Naive thymus-derived CD8-positive, alpha-beta T cell (primary cell): ENCODE measurements at regions not wholly inside any gene's neighbourhood (a gene's known extent, or its start where the extent isn't known, plus 50 kb on each side); places are given as distances from the start of the nearest gene placed in this dataset.

Source experiments
- ATAC-seq, 2 donors: fragments of 150-1000 bp; cut with Tn5 transposase in 1 of 2; sonication (Bioruptor Pico), chemical (Tn5 transposase) in 1 of 2; 1 replicate in 1 of 2; 2 replicates in 1 of 2; pipeline ENCODE4 v1.10.0; 2021; ENCODE audit warnings: mild to moderate bottlenecking in 2 of 2, moderate library complexity in 2 of 2
- POLR2A ChIA-PET: fragments of 350-600 bp; sonication (Branson Sonifier 250); formaldehyde crosslinking; loops from one replicate; lab custom pipeline; 2021; ENCODE audit warnings: antibody characterized with exemption; lab: Charles Lee
- DNase-seq, 10 donors: peaks; one replicate each; pipeline versions ENCODE4 v3.0.0 to v3.0.0-alpha.2; 2020 to 2022
- H3K27ac Mint-ChIP-seq, 10 donors: one replicate each; pipeline ENCODE4 v1.8.0; 2020 to 2022; ENCODE audit warnings: mild to moderate bottlenecking in 10 of 10, mixed read lengths in 10 of 10, moderate library complexity in 4 of 10, inconsistent platforms in 1 of 10
- H3K27me3 Mint-ChIP-seq, 5 donors: one replicate each; pipeline ENCODE4 v1.8.0; 2021 to 2022; ENCODE audit warnings: mixed read lengths in 5 of 5
- H3K36me3 Mint-ChIP-seq, 3 donors: one replicate each; pipeline ENCODE4 v1.8.0; 2020 to 2022; ENCODE audit warnings: mixed read lengths in 3 of 3, mild to moderate bottlenecking in 2 of 3, inconsistent platforms in 1 of 3
- H3K4me1 Mint-ChIP-seq, 4 donors: one replicate each; pipeline ENCODE4 v1.8.0; 2021 to 2022; ENCODE audit warnings: mixed read lengths in 4 of 4
- H3K4me3 Mint-ChIP-seq, 10 donors: one replicate each; pipeline ENCODE4 v1.8.0; 2020 to 2022; ENCODE audit warnings: mild to moderate bottlenecking in 10 of 10, mixed read lengths in 10 of 10, moderate library complexity in 6 of 10, inconsistent platforms in 1 of 10
- H3K9me3 Mint-ChIP-seq, 9 donors: one replicate each; pipeline ENCODE4 v1.8.0; 2020 to 2022; ENCODE audit warnings: mixed read lengths in 9 of 9, mild to moderate bottlenecking in 3 of 9, inconsistent platforms in 1 of 9, moderate library complexity in 1 of 9

GRCh38 chr2:145931781-145932395, 1412.0 kb upstream of the ZEB2 start:
- H3K27ac Mint-ChIP-seq, result no peak overlapping the region
- ATAC-seq (no peak), DNase-seq (no peak)
- H3K27me3 Mint-ChIP-seq, result no peaks in the 10 kb centered on the region
- H3K4me3 Mint-ChIP-seq, result no peak overlapping the region
- H3K4me1 Mint-ChIP-seq, result no peaks in the 10 kb centered on the region
- peaks cover 0 to 11% (median 2%) of the 10 kb centered on the region in 9 donors for H3K9me3 Mint-ChIP-seq
- H3K36me3 Mint-ChIP-seq, result no peaks in the 10 kb centered on the region
- POLR2A ChIA-PET, result no interaction called here

DNA sequence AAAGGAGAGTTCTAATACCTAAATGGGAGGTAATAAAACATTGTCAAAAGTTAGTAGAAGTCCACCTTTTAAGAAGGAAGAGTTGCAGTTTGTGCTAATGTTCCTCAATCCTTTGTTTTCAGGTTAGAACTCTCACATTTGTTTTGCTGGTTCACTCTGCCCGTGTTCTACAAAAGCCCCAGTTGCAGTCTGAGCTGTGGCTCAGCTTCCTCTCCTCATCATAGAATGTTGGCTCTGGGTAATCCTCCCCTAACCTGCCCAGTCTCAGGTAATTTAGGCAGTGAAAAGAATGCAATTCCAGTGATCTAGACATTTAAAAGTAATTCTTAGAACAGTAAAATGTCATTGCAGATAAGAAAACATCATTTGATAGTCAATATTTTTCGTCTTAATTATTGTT, 1410.4 kb upstream of the ZEB2 start:
- no peak for DNase-seq
- no peak for ATAC-seq
- Mint-ChIP-seq H3K27me3 (no peaks in the 10 kb centered on the region), H3K27ac (no peak overlapping the region), H3K9me3 (peaks cover 0 to 11% (median 0%) of the 10 kb centered on the region in 9 donors), H3K36me3 (no peaks in the 10 kb centered on the region), H3K4me1 (no peaks in the 10 kb centered on the region), H3K4me3 (no peak overlapping the region)
- POLR2A ChIA-PET, result no interaction called here

GRCh38 chr2:145927131-145927950, 1407.4 kb upstream of the ZEB2 start:
- no peaks in the 10 kb centered on the region for H3K27me3 Mint-ChIP-seq
- no peak overlapping the region for H3K27ac Mint-ChIP-seq
- ATAC-seq (no peak), DNase-seq (no peak)
- no peaks in the 10 kb centered on the region for H3K4me1 Mint-ChIP-seq
- H3K4me3 Mint-ChIP-seq, result no peak overlapping the region
- POLR2A ChIA-PET, result no interaction called here
- no peaks in the 10 kb centered on the region for H3K36me3 Mint-ChIP-seq
- peaks cover 0 to 10% (median 0%) of the 10 kb centered on the region in 9 donors for H3K9me3 Mint-ChIP-seq

DNA sequence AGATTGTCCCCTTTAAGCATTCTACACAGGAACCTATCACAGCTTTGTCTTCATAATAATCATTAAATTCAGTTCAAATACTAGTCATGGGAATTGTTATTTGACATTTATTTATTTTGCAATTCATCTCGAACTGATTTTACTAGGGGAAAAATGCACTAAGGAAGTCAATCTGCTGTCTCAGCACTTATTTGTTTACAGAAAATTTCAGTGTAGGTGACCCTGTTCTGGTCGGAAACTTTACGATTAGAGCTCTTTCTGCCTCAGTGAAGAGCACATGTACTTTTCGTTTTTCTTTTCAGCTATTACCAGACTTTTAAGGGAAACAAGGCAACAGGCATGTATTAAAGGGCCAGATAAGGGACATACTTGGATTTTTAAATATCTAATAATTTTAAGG, 1405.7 kb upstream of the ZEB2 start:
- no peak for DNase-seq
- Mint-ChIP-seq H3K4me3 (no peak overlapping the region), H3K9me3 (peaks cover 0 to 10% (median 0%) of the 10 kb centered on the region in 9 donors), H3K27ac (no peak overlapping the region), H3K36me3 (no peaks in the 10 kb centered on the region), H3K4me1 (no peaks in the 10 kb centered on the region), H3K27me3 (no peaks in the 10 kb centered on the region)
- no peak for ATAC-seq
- POLR2A ChIA-PET, result no interaction called here

- no peak for ATAC-seq
- Mint-ChIP-seq H3K9me3 (peaks cover 0 to 2% (median 0%) of the 10 kb centered on the region in 9 donors), H3K4me3 (no peak overlapping the region), H3K27ac (no peak overlapping the region), H3K27me3 (no peaks in the 10 kb centered on the region), H3K4me1 (no peaks in the 10 kb centered on the region), H3K36me3 (no peaks in the 10 kb centered on the region)
- DNase-seq, result no peak
- POLR2A ChIA-PET, result no interaction called here
These were observed 1399.6 kb upstream of the ZEB2 start for GRCh38 chr2:145919477-145919876.

DNA sequence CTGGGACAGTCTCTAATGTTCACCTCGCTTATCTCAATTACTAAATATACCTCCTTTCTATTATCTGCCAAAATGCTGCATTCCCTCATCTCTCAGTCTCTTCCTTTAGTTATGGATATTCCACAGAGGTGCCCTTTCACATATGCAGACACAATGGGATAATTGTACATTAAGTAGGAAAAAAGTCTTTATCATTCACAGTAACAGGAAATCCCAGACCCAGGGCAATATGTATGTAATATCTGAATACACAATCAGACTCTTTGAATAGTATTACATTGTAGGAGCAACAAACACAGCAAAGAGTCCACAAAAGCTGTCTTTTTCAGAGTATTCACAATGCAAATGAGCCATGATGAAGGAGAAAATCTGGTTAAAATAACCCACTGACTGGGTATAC, 1399.0 kb upstream of the ZEB2 start:
- DNase-seq (no peak), ATAC-seq (no peak)
- Mint-ChIP-seq H3K4me3 (no peak overlapping the region), H3K27me3 (no peaks in the 10 kb centered on the region), H3K36me3 (no peaks in the 10 kb centered on the region), H3K27ac (no peak overlapping the region), H3K4me1 (no peaks in the 10 kb centered on the region), H3K9me3 (no peaks in the 10 kb centered on the region)
- POLR2A ChIA-PET, result no interaction called here

DNA sequence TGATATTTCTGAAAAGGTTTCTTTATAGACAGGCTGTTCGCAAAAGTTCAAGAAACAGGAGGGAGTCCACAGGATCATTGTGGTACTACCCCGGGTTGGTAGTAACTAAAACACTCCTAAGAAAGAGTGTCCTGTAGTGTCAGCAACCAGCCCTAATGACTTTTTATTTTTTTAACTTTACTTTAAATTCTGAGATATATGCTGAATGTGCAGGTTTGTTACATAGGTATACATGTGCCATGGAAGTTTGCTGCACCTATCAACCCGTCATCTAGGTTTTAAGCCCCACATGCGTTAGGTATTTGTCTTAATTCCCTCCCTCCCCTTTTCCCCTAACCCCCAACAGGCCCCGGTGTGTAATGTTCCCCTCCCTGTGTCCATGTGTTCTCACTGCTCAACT, 1396.9 kb upstream of the ZEB2 start:
- Mint-ChIP-seq H3K36me3 (no peaks in the 10 kb centered on the region), H3K4me1 (no peaks in the 10 kb centered on the region), H3K27ac (no peak overlapping the region), H3K27me3 (no peaks in the 10 kb centered on the region), H3K9me3 (peaks cover 0 to 3% (median 0%) of the 10 kb centered on the region in 9 donors), H3K4me3 (no peak overlapping the region)
- POLR2A ChIA-PET, result no interaction called here
- ATAC-seq (no peak), DNase-seq (no peak)

DNA sequence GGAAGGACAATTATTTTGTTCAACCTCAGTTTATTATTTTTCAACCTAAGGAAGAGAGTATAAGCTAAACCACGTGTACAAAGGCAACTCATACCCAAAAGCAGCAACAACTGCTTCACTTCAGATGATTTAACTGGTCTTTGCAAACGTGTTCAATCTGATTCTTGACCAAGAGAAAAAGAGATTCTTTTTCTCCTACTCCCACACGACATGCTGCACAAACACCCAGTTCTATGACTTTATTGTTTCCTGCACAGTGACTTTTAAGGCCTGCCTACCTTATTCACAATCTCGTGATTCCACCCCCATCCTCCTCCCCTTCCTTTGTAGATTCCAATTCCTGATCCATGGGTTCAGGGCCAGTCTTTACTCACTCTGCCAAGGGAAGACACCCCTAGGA, 1394.8 kb upstream of the ZEB2 start:
- ATAC-seq, result no peak
- no peaks in the 10 kb centered on the region for H3K36me3 Mint-ChIP-seq
- no peak overlapping the region for H3K27ac Mint-ChIP-seq
- POLR2A ChIA-PET, result no interaction called here
- no peak overlapping the region for H3K4me3 Mint-ChIP-seq
- DNase-seq, result no peak
- H3K27me3 Mint-ChIP-seq, result no peaks in the 10 kb centered on the region
- peaks cover 0 to 3% (median 0%) of the 10 kb centered on the region in 9 donors for H3K9me3 Mint-ChIP-seq
- H3K4me1 Mint-ChIP-seq, result no peaks in the 10 kb centered on the region

GRCh38 chr2:145910416-145910815, 1390.5 kb upstream of the ZEB2 start:
- DNase-seq, result no peak
- Mint-ChIP-seq H3K9me3 (peaks cover 0 to 6% (median 0%) of the 10 kb centered on the region in 9 donors), H3K4me3 (no peak overlapping the region), H3K4me1 (no peaks in the 10 kb centered on the region), H3K27me3 (no peaks in the 10 kb centered on the region), H3K36me3 (no peaks in the 10 kb centered on the region), H3K27ac (no peak overlapping the region)
- POLR2A ChIA-PET, result no interaction called here
- ATAC-seq, result no peak

DNA sequence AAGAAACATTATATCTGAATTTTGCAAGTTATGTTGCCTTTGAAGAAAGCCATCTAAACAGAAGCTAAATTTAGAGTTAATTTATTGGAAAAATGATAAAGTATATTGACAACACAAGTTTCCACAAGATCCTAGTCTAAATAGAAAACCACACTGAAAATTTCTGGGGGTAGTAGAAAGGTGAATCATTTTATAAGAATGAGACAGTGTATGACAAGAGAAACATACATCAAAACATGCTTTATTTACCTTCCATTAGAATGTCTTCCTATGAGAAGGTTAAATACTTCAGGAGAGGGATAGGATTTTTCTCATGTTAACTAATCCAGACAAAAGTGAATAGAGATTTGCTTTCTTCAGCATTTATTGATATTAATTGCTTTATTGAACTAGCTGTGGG, 1389.8 kb upstream of the ZEB2 start:
- no peak for DNase-seq
- Mint-ChIP-seq H3K4me1 (no peaks in the 10 kb centered on the region), H3K27ac (no peak overlapping the region), H3K36me3 (no peaks in the 10 kb centered on the region), H3K9me3 (peaks cover 0 to 6% (median 0%) of the 10 kb centered on the region in 9 donors), H3K4me3 (no peak overlapping the region), H3K27me3 (no peaks in the 10 kb centered on the region)
- POLR2A ChIA-PET, result no interaction called here
- ATAC-seq, result no peak

GRCh38 chr2:145909175-145909755, 1389.3 kb upstream of the ZEB2 start:
- Mint-ChIP-seq H3K4me1 (no peaks in the 10 kb centered on the region), H3K27me3 (no peaks in the 10 kb centered on the region), H3K27ac (no peak overlapping the region), H3K9me3 (peaks cover 0 to 6% (median 0%) of the 10 kb centered on the region in 9 donors), H3K36me3 (no peaks in the 10 kb centered on the region), H3K4me3 (no peak overlapping the region)
- POLR2A ChIA-PET, result no interaction called here
- DNase-seq (no peak), ATAC-seq (no peak)

DNA sequence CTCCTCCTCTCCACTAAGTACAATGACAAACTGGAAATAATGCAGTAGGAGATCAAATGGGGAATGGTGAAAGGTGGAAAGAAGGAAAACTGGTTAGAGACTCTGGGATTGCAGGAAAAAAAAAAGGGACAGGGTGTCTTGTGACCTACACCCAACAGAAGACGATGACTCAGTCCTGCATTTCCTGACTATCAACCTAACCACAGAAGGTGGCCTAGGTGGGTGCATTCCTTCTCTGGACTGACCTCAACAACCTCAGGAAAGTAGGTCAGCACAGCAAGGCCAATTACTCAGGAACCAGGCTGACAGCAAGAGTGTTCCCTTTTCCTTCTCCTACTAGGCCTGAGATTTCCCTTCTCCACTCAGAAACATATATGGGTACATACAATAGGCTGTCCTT, 1386.4 kb upstream of the ZEB2 start:
- no peak for DNase-seq
- Mint-ChIP-seq H3K27me3 (no peaks in the 10 kb centered on the region), H3K9me3 (peaks cover 0 to 15% (median 3%) of the 10 kb centered on the region in 9 donors), H3K4me1 (no peaks in the 10 kb centered on the region), H3K4me3 (no peak overlapping the region), H3K36me3 (no peaks in the 10 kb centered on the region), H3K27ac (no peak overlapping the region)
- POLR2A ChIA-PET, result no interaction called here
- no peak for ATAC-seq

GRCh38 chr2:145905371-145905770, 1385.5 kb upstream of the ZEB2 start:
- peaks cover 0 to 15% (median 3%) of the 10 kb centered on the region in 9 donors for H3K9me3 Mint-ChIP-seq
- no peak overlapping the region for H3K27ac Mint-ChIP-seq
- no peaks in the 10 kb centered on the region for H3K27me3 Mint-ChIP-seq
- POLR2A ChIA-PET, result no interaction called here
- no peak overlapping the region for H3K4me3 Mint-ChIP-seq
- H3K36me3 Mint-ChIP-seq, result no peaks in the 10 kb centered on the region
- ATAC-seq (no peak), DNase-seq (no peak)
- no peaks in the 10 kb centered on the region for H3K4me1 Mint-ChIP-seq
